Mononuclear cell (primary cell): ENCODE measurements at regions not wholly inside any gene's neighbourhood (a gene's known extent, or its start where the extent isn't known, plus 50 kb on each side); places are given as distances from the start of the nearest gene placed in this dataset.

ENCODE experiments used
- H3K27me3 ChIP-seq: 2 replicates; pipeline ENCODE4 v1.6.0; 2011; ENCODE audit warnings: low read length, control low read depth; ENCODE audit not compliant: insufficient read depth
- H3K4me1 ChIP-seq: 2 replicates; pipeline ENCODE4 v1.5.1; 2011; ENCODE audit warnings: mild to moderate bottlenecking, low read length, control low read depth; ENCODE audit not compliant: insufficient read depth
- H3K4me3 ChIP-seq: 2 replicates; pipeline ENCODE4 v1.5.1; 2011; ENCODE audit warnings: mild to moderate bottlenecking, low read length, moderate library complexity
- H3K9me3 ChIP-seq: 2 replicates; pipeline ENCODE4 v1.5.1; 2011; ENCODE audit warnings: low read depth, mild to moderate bottlenecking, control low read depth, low read length

- H3K4me3 ChIP-seq: no peak overlapping the region
- H3K9me3 ChIP-seq: no peaks in the 10 kb centered on the region
- no peaks in the 10 kb centered on the region for H3K4me1 ChIP-seq
- H3K27me3 ChIP-seq: no peaks in the 10 kb centered on the region
Measured at GRCh38 chr1:168782559-168783116, 53.6 kb upstream of the DPT start.

DNA sequence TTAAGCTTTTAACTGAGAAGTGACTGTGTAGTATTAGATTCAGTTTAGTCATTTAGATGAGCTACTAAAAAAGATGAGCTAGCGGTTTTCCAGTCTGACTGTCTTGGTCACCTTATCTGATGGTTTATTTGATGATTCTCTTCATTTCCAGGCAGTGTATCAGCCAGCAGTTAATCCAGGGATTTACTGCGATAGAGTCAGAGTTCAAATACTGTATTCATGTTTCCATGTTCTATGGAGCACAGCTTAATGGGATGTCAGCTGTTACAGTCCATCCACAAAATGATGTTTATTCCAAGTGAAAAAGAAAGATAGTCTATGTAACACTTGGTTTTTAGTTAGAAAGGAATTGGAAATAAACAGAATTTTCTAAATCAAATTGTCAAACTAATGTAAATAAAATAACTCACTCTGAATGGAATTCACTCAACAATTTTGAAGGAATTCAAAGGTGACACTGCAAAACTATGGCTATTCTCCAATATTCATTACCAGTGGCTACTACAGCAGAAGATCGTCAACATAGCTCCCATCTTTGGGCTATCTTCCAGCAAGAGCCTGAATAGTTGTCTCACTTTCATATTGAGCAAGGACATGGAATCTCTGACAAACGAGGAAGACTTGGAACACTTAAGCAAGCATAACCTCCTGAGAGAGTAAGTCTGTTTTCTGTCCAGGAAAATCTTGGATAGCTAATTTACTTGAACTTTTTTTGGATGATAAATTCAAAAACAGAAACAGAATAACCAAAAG is 54.6 kb upstream of the DPT start:
- Histone ChIP-seq H3K4me1 (no peaks in the 10 kb centered on the region), H3K4me3 (no peak overlapping the region), H3K27me3 (no peaks in the 10 kb centered on the region), H3K9me3 (no peaks in the 10 kb centered on the region)

GRCh38 chr1:168786476-168787330 is 57.7 kb upstream of the DPT start:
- Histone ChIP-seq H3K4me3 (no peak overlapping the region), H3K4me1 (no peaks in the 10 kb centered on the region), H3K27me3 (no peaks in the 10 kb centered on the region), H3K9me3 (no peaks in the 10 kb centered on the region)

GRCh38 chr1:168788258-168788657 is 59.3 kb upstream of the DPT start:
- H3K9me3 ChIP-seq: no peaks in the 10 kb centered on the region
- H3K27me3 ChIP-seq: no peaks in the 10 kb centered on the region
- no peak overlapping the region for H3K4me3 ChIP-seq
- H3K4me1 ChIP-seq: no peaks in the 10 kb centered on the region

GRCh38 chr1:168789501-168789900 is 60.5 kb upstream of the DPT start:
- no peaks in the 10 kb centered on the region for H3K9me3 ChIP-seq
- H3K4me1 ChIP-seq: no peaks in the 10 kb centered on the region
- H3K4me3 ChIP-seq: no peak overlapping the region
- no peaks in the 10 kb centered on the region for H3K27me3 ChIP-seq

DNA sequence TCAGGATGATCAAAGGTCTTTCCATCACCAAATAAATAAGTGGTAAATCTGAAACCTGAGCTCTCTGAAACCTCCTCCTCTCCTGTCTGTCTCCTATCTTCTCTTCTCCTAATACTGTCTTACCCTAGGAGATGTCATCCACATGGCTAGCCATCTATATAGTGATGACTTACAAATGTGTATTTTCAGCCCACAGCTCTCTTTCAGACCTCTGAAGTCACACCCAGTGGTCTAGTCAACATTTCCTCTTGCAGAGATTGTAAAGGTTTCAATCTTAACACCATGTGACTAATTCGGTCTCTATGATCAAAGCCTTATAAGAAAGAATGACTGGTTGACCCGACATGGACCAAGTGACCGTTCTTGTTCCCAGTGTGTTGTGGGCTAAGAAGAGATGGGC is 63.1 kb upstream of the DPT start:
- Histone ChIP-seq H3K4me1 (no peaks in the 10 kb centered on the region), H3K4me3 (no peak overlapping the region), H3K9me3 (no peaks in the 10 kb centered on the region), H3K27me3 (no peaks in the 10 kb centered on the region)

DNA sequence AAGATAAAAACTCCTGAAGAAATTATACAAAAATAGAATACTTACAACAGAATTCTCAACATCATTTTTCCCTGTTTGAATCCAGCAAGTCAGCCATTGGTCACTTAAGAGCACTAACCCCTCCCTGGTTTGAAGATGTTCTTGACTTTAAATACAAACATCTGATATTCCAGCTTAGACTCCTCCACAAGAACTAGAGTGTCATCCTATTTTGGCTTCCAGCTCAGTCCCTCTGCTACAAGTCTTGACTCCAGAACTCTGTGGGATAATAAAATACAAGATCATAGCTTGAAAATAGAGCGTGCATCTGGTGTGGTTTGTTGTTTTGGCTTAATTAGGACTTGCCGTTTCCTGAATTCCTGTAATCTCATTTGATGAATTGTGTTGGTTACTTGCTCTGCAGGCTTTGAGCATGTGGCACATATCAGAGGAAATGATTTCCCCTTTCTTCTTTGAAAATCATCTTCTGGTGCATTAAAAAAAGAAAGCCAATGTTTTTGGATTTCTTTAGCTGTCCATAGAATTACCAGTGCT is 63.7 kb upstream of the DPT start:
- H3K27me3 ChIP-seq: no peaks in the 10 kb centered on the region
- no peaks in the 10 kb centered on the region for H3K9me3 ChIP-seq

DNA sequence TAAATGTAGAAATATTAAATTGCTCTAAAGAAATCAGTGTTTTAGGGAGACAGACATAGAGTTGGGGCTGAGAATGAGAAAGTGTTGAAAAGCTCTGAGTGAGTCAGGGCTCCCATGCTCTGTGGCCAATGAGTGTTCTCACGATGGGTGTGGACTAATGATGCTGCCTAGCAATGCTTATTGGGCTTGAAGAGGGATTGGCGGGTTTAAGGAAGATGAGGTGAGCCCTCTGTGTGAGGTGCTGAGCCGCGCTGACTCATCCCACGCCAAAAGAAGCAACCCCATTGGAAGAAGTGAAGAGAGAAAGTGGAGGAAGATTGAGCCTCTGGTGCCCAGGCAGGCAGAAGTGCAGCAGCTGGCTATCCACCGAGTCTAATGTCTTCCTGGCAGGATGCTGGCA is 65.1 kb upstream of the DPT start:
- no peak overlapping the region for H3K4me3 ChIP-seq

More for the DNA sequence above, 63.7 kb upstream of the DPT start:
- Histone ChIP-seq H3K4me3 (no peak overlapping the region), H3K4me1 (no peaks in the 10 kb centered on the region)

DNA sequence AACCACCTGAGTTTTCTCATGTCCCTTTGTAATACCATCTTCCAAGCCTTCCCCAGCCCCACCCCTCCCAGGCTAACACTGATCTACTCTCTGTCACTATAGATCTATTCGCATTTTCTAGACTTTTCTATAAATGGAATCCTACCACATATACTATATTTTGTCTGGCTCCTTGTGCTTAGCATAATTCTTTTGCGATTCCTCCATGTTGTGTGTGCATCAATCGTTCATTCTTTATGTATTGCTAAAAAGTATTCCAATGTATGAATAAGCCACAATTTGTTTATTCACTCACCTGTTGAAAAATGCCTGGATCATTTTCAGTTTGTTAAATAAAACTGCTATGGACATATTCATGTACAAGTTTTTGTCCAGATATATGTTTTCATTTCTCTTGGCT is 66.7 kb upstream of the DPT start:
- Histone ChIP-seq H3K4me1 (no peaks in the 10 kb centered on the region), H3K9me3 (no peaks in the 10 kb centered on the region), H3K27me3 (no peaks in the 10 kb centered on the region), H3K4me3 (no peak overlapping the region)

More for the DNA sequence above, 65.1 kb upstream of the DPT start:
- Histone ChIP-seq H3K4me1 (no peaks in the 10 kb centered on the region), H3K27me3 (no peaks in the 10 kb centered on the region), H3K9me3 (no peaks in the 10 kb centered on the region)

DNA sequence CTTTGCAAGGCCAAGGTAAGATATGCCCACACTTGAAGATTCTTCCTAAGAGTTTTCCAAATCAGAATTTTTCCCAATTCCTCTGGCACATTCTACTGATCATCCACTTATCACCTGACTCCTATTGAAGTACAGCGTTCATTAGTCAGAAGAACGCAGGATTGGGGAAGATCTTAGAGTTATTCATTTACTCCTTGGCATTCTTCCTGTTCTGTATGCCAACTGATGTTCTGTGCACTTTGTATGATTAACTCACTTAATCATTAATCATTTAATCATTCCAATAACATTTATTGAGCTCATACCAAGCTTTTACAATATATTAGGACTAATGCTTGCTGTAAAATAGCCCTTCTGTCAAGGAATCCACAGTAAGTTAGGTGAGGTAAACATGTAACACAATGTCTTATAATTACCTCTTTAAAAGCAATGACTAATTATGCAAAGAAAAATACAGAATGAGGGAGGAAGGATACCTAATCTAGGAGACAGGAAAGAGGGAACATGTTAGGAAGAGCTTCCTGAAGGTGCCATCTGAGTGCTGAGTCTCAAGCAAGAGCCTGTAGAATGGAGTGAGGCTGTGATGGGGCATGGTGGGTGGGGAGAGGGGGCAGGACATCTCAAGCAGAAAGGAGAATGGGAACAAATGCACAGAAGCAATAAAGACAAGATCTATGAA is 71.1 kb upstream of the DPT start:
- Histone ChIP-seq H3K9me3 (no peaks in the 10 kb centered on the region), H3K27me3 (no peaks in the 10 kb centered on the region), H3K4me3 (no peak overlapping the region), H3K4me1 (no peaks in the 10 kb centered on the region)

DNA sequence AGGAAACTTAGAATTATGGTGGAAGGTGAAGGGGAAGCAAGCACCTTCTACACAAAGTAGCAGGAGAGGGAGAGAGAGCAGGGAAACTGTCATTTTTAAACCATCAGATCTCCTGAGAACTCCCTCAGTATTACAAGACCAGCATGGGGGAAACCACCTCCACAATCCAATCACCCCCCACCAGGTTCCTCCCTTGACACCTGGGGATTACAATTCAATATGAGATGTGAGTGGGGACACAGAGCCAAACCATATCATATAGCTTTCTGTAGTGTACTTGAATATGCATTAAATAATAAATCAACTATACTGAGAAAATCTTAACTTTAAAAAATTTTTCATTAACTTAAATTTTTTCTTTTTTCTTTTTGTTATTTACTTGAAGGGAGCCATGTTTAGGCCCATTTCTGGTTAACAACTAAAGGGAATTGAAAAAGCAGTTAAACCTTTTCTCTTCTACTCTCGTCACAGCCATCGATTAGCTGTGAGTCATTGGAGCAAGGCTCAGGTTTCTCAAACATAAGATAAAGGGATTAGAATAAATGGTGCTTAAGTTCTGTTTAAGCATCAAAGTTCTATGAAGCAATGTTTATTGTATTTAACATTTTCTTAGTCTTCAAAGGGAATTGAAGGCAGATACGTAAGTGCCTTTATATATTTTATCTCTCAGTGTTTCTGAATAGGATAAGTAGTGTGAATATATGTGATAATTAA is 72.2 kb upstream of the DPT start:
- H3K4me3 ChIP-seq: no peak overlapping the region
- no peaks in the 10 kb centered on the region for H3K4me1 ChIP-seq
- H3K27me3 ChIP-seq: no peaks in the 10 kb centered on the region
- H3K9me3 ChIP-seq: no peaks in the 10 kb centered on the region

DNA sequence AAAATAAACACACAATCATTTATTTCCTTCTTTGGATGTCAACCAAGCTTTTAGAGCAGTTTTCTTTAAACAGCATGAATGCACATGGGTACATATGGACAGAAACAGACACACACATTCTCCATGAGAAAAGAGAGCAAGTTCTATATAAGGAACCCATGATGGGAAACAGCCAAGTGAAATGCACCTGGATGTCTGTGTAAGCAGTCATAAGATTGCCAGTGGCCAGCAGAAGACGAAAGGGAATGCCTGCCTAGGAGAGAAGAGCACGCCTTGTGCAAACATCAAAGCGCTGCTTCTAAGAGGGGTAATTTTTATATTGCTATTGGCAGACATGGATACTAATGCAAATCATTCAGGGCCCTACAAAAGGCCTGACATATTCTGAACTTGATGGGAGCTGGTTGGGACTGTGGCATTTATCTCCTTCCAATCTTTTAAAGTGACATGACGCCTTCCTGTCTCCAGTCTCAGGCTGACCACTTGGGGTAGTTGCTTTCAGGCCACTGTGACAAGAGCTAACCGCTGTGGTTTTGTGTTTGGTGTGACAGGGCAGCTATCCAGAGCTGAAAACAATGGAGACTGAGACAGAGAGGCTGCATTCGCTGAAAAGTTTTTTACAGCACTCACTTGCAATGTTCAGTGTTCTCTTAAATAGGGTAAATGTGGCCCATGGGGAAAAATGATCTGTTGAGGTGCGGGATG is 75.0 kb upstream of the DPT start:
- Histone ChIP-seq H3K4me1 (no peaks in the 10 kb centered on the region), H3K27me3 (peaks cover 4% of the 10 kb centered on the region), H3K4me3 (no peak overlapping the region), H3K9me3 (no peaks in the 10 kb centered on the region)

- no peaks in the 10 kb centered on the region for H3K9me3 ChIP-seq
- H3K4me1 ChIP-seq: no peaks in the 10 kb centered on the region
- no peak overlapping the region for H3K4me3 ChIP-seq
- peaks cover 4% of the 10 kb centered on the region for H3K27me3 ChIP-seq
Measured at GRCh38 chr1:168806952-168807351, 77.9 kb upstream of the DPT start.

- no peaks in the 10 kb centered on the region for H3K9me3 ChIP-seq
- H3K4me3 ChIP-seq: no peak overlapping the region
- no peaks in the 10 kb centered on the region for H3K4me1 ChIP-seq
- peaks cover 4% of the 10 kb centered on the region for H3K27me3 ChIP-seq
Measured at GRCh38 chr1:168811176-168811575, 82.2 kb upstream of the DPT start.
